ENCODE measurements at regions not wholly inside any gene's neighbourhood (a gene's known extent, or its start where the extent isn't known, plus 50 kb on each side); places are given as distances from the start of the nearest gene placed in this dataset.

DNA sequence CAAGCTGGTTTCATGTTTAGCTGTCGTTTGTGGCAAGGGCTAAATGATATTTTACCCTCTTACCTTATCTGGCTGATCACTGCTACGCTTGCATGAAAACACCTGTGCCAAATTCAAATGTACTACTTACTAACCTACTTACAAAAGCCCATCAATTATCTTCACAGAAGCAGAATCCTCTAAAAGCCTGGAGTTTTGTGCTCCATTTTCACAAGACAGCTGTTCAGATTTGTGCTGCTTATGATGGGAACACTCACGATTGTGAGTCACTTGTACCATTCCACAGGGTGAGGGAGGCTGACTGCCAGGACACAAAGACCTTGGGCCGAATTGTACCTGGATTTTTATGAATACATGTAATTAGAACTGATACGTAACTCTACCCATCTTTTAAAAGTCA, 245.0 kb upstream of the NPY start:
- Histone ChIP-seq H2AFZ (ENCODE audit: insufficient read depth, low read depth, low read length, poor library complexity, severe bottlenecking) (no peak overlapping the region), H3K36me3 (replicated peaks in 1 of 2; ENCODE audit: control insufficient read depth in 1 of 2, insufficient read depth in 2 of 2, low read length in 2 of 2) (no peaks in the 10 kb centered on the region), H3K79me2 (ENCODE audit: insufficient read depth, low read length) (no peaks in the 10 kb centered on the region), H3K4me1 (ENCODE audit: control insufficient read depth in 1 of 2, insufficient read depth in 2 of 2, low read length in 2 of 2) (no peaks in the 10 kb centered on the region), H3K9me3 (replicated peaks in 1 of 2; ENCODE audit: control insufficient read depth in 1 of 2, insufficient read depth in 1 of 2, low read length in 2 of 2) (no peaks in the 10 kb centered on the region), H3K9ac (ENCODE audit: insufficient read depth, low read length, poor library complexity, severe bottlenecking) (no peak overlapping the region), H3K27ac (ENCODE audit: low read depth in 1 of 2, low read length in 2 of 2) (no peak overlapping the region), H3K4me2 (replicated peaks; ENCODE audit: extremely low read depth, low read length, poor library complexity, severe bottlenecking) (no peak overlapping the region), H4K20me1 (ENCODE audit: insufficient read depth, low read length) (no peaks in the 10 kb centered on the region), H3K4me3 (replicated peaks in 1 of 3; ENCODE audit: low read depth in 2 of 3, low read length in 3 of 3) (no peak overlapping the region), H3K27me3 (ENCODE audit: control insufficient read depth in 2 of 2, insufficient read depth in 2 of 2, low read length in 2 of 2) (no peaks in the 10 kb centered on the region)
- peaks cover 0 to 1% (median 0%) of the 10 kb centered on the region in 3 donors for H3K27me3 Mint-ChIP-seq (ENCODE audit: low read depth in 3 of 3)
- TF ChIP-seq CTCF (IDR thresholded peaks at IDR 0.05), result no peak
- no peak overlapping the region for H3K4me3 Mint-ChIP-seq
- H3K4me1 Mint-ChIP-seq, result no peaks in the 10 kb centered on the region
- no peak for DNase-seq
- intact Hi-C loops (cut with micrococcal nuclease), result no loop called here
- no peak overlapping the region for H3K27ac Mint-ChIP-seq
- H3K36me3 Mint-ChIP-seq, result no peaks in the 10 kb centered on the region
- WGBS (ENCODE audit: insufficient coverage), result 83% methylated on average over 2 of the region's 5 CpGs
- peaks cover 0 to 4% (median 0%) of the 10 kb centered on the region in 7 donors for H3K9me3 Mint-ChIP-seq

GRCh38 chr7:24039991-24040624, 243.9 kb upstream of the NPY start:
- H3K9me3 Mint-ChIP-seq, result peaks cover 0 to 4% (median 0%) of the 10 kb centered on the region in 7 donors
- no CpG with 5 or more reads among the region's 6 CpGs for WGBS (ENCODE audit: insufficient coverage)

More at GRCh38 chr7:24039991-24040624, 243.9 kb upstream of the NPY start:
- no peaks in the 10 kb centered on the region for H3K9me3 ChIP-seq (replicated peaks in 1 of 2; ENCODE audit: control insufficient read depth in 1 of 2, insufficient read depth in 1 of 2, low read length in 2 of 2)
- TF ChIP-seq CTCF (IDR thresholded peaks at IDR 0.05), result no peak
- H3K27ac ChIP-seq (ENCODE audit: low read depth in 1 of 2, low read length in 2 of 2), result no peak overlapping the region
- no peak overlapping the region for H3K4me3 ChIP-seq (replicated peaks in 1 of 3; ENCODE audit: low read depth in 2 of 3, low read length in 3 of 3)
- no peaks in the 10 kb centered on the region for H3K36me3 Mint-ChIP-seq
- H2AFZ ChIP-seq (ENCODE audit: insufficient read depth, low read depth, low read length, poor library complexity, severe bottlenecking), result no peak overlapping the region
- H3K4me3 Mint-ChIP-seq, result no peak overlapping the region
- H3K4me1 ChIP-seq (ENCODE audit: control insufficient read depth in 1 of 2, insufficient read depth in 2 of 2, low read length in 2 of 2), result no peaks in the 10 kb centered on the region
- no peaks in the 10 kb centered on the region for H3K79me2 ChIP-seq (ENCODE audit: insufficient read depth, low read length)
- no peak overlapping the region for H3K27ac Mint-ChIP-seq
- H3K36me3 ChIP-seq (replicated peaks in 1 of 2; ENCODE audit: control insufficient read depth in 1 of 2, insufficient read depth in 2 of 2, low read length in 2 of 2), result no peaks in the 10 kb centered on the region
- intact Hi-C loops (cut with micrococcal nuclease), result no loop called here
- no peak for DNase-seq
- no peaks in the 10 kb centered on the region for H3K4me1 Mint-ChIP-seq
- H3K27me3 ChIP-seq (ENCODE audit: control insufficient read depth in 2 of 2, insufficient read depth in 2 of 2, low read length in 2 of 2), result no peaks in the 10 kb centered on the region
- H3K27me3 Mint-ChIP-seq (ENCODE audit: low read depth in 3 of 3), result peaks cover 0 to 1% (median 0%) of the 10 kb centered on the region in 3 donors
- no peak overlapping the region for H3K9ac ChIP-seq (ENCODE audit: insufficient read depth, low read length, poor library complexity, severe bottlenecking)
- H4K20me1 ChIP-seq (ENCODE audit: insufficient read depth, low read length), result no peaks in the 10 kb centered on the region
- no peak overlapping the region for H3K4me2 ChIP-seq (replicated peaks; ENCODE audit: extremely low read depth, low read length, poor library complexity, severe bottlenecking)
